DND-41 (cell line): ENCODE measurements at regions not wholly inside any gene's neighbourhood (a gene's known extent, or its start where the extent isn't known, plus 50 kb on each side); places are given as distances from the start of the nearest gene placed in this dataset.
"Not testable (repeated sequence)": the region's sequence is repeated elsewhere in the genome, so short reads cannot be mapped to it uniquely, and the experiment has no call there.

Experiments
- ATAC-seq: fragments of 200-7000 bp; cut with Tn5 transposase; 3 replicates; pipeline ENCODE4 v1.9.1; 2021; ENCODE audit warnings: low read depth; ENCODE audit not compliant: insufficient read depth
- DNase-seq: peaks from one replicate; pipeline ENCODE4 v3.0.0-alpha.2; 2020
- H2AFZ ChIP-seq: 2 replicates; pipeline ENCODE4 v1.6.0; 2012; ENCODE audit warnings: low read depth, low read length
- H3K27ac ChIP-seq: 2 replicates; pipeline ENCODE4 v1.5.1; 2012; ENCODE audit warnings: low read length, inconsistent platforms
- H3K27me3 ChIP-seq: fragments of 200-600 bp; sonication (generic); 2 replicates; pipeline ENCODE4 v1.6.0; 2012; ENCODE audit warnings: low read length, mild to moderate bottlenecking, inconsistent platforms; ENCODE audit not compliant: insufficient read depth, poor library complexity
- H3K36me3 ChIP-seq: 2 replicates; pipeline ENCODE4 v1.5.1; 2012; ENCODE audit warnings: low read length, inconsistent platforms; ENCODE audit not compliant: insufficient read depth
- H3K4me1 ChIP-seq: 2 replicates; pipeline ENCODE4 v1.5.1; 2012; ENCODE audit warnings: mild to moderate bottlenecking, low read length; ENCODE audit not compliant: insufficient read depth
- H3K4me2 ChIP-seq: 2 replicates; pipeline ENCODE4 v1.6.0; 2012; ENCODE audit warnings: mild to moderate bottlenecking, moderate library complexity, low read length, inconsistent platforms; ENCODE audit not compliant: insufficient read depth
- H3K4me3 ChIP-seq, 2 experiments: fragments of 200-600 bp in 1 of 2; shearing (Covaris generic) in 1 of 2; 2 replicates each; pipeline ENCODE4 v1.5.1; 2012 to 2016; ENCODE audit warnings: inconsistent platforms in 2 of 2, low read length in 2 of 2, mild to moderate bottlenecking in 2 of 2, low read depth in 1 of 2, moderate library complexity in 1 of 2
- H3K79me2 ChIP-seq: 2 replicates; pipeline ENCODE4 v1.6.0; 2012; ENCODE audit warnings: low read length, inconsistent platforms; ENCODE audit not compliant: insufficient read depth
- H3K9ac ChIP-seq: 2 replicates; pipeline ENCODE4 v1.6.0; 2012; ENCODE audit warnings: low read depth, mild to moderate bottlenecking, inconsistent platforms, low read length, moderate library complexity
- H3K9me3 ChIP-seq: 2 replicates; pipeline ENCODE4 v1.5.1; 2012; ENCODE audit warnings: low read length, moderate library complexity, mild to moderate bottlenecking, inconsistent platforms; ENCODE audit not compliant: insufficient read depth, severe bottlenecking
- H4K20me1 ChIP-seq: 2 replicates; pipeline ENCODE4 v1.6.0; 2012; ENCODE audit warnings: low read length; ENCODE audit not compliant: insufficient read depth
- EZH2 ChIP-seq: IDR thresholded peaks from 3 replicates; pipeline ENCODE4 v1.6.1; 2012; ENCODE audit warnings: borderline replicate concordance, low read depth, mild to moderate bottlenecking, moderate library complexity, low read length, inconsistent platforms; ENCODE audit not compliant: severe bottlenecking
- TF ChIP-seq, protein P1 (sequence below): IDR thresholded peaks from 2 replicates; pipeline ENCODE4 v1.5.1; 2012; ENCODE audit warnings: borderline replicate concordance, low read length, moderate library complexity, mild to moderate bottlenecking; ENCODE audit not compliant: poor library complexity, severe bottlenecking; ENCODE audit errors: extremely low read depth

DNA sequence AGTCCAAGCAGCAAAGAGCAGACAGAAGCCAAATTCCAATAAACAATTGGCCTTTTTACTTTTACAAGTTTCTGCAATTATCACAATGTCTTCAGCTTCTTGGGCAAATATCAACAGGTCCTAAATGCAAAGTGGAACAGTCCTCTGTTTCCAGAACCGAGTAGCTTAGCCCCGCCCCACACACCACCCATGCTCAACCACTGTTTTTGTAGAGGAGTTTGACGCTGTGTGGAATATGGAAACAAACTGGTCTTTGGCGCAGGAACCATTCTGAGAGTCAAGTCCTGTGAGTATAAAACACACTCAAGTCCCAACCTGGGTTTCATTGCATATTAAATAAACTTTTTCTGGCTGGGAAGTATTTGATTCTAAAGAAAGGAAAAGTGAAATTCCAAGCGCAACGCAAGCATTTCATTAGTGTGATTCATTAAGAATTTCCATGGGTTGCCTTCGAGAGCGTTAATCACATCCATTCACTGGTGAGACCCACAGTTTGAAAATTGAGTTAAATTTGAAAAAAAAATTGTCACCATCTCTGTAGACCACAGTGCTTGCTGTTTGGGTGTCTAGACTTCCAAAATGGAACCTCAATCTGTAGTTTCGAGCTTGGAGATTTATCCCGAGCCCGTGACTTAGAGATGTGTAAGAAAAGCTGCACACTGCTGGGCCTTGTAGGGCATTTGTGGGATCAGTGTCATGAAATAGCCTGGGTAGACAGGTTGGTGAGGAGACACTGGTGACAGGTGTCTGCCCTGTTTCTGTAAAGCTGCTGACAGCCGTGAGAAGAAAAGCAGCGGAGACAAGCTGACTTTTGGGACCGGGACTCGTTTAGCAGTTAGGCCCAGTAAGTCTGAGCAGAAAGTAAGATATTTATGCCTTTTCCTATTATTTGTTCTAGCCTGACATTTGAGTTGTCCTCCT, 96.1 kb downstream of the DAD1 start:
- ATAC-seq, result no peak
- H3K27me3 ChIP-seq, result peaks cover 47% of the 10 kb centered on the region
- no peak for TF ChIP-seq EZH2
- TF ChIP-seq, protein P1, sequence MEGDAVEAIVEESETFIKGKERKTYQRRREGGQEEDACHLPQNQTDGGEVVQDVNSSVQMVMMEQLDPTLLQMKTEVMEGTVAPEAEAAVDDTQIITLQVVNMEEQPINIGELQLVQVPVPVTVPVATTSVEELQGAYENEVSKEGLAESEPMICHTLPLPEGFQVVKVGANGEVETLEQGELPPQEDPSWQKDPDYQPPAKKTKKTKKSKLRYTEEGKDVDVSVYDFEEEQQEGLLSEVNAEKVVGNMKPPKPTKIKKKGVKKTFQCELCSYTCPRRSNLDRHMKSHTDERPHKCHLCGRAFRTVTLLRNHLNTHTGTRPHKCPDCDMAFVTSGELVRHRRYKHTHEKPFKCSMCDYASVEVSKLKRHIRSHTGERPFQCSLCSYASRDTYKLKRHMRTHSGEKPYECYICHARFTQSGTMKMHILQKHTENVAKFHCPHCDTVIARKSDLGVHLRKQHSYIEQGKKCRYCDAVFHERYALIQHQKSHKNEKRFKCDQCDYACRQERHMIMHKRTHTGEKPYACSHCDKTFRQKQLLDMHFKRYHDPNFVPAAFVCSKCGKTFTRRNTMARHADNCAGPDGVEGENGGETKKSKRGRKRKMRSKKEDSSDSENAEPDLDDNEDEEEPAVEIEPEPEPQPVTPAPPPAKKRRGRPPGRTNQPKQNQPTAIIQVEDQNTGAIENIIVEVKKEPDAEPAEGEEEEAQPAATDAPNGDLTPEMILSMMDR, result no peak
- H3K27ac ChIP-seq, result no peak overlapping the region
- H3K9me3 ChIP-seq, result no peaks in the 10 kb centered on the region
- no peaks in the 10 kb centered on the region for H3K79me2 ChIP-seq
- H4K20me1 ChIP-seq, result no peaks in the 10 kb centered on the region
- no peak overlapping the region for H3K4me3 ChIP-seq
- H3K9ac ChIP-seq, result no peak overlapping the region
- no peaks in the 10 kb centered on the region for H3K4me1 ChIP-seq
- no peaks in the 10 kb centered on the region for H3K36me3 ChIP-seq
- no peak for DNase-seq
- H2AFZ ChIP-seq, result no peak overlapping the region
- no peak overlapping the region for H3K4me2 ChIP-seq

DNA sequence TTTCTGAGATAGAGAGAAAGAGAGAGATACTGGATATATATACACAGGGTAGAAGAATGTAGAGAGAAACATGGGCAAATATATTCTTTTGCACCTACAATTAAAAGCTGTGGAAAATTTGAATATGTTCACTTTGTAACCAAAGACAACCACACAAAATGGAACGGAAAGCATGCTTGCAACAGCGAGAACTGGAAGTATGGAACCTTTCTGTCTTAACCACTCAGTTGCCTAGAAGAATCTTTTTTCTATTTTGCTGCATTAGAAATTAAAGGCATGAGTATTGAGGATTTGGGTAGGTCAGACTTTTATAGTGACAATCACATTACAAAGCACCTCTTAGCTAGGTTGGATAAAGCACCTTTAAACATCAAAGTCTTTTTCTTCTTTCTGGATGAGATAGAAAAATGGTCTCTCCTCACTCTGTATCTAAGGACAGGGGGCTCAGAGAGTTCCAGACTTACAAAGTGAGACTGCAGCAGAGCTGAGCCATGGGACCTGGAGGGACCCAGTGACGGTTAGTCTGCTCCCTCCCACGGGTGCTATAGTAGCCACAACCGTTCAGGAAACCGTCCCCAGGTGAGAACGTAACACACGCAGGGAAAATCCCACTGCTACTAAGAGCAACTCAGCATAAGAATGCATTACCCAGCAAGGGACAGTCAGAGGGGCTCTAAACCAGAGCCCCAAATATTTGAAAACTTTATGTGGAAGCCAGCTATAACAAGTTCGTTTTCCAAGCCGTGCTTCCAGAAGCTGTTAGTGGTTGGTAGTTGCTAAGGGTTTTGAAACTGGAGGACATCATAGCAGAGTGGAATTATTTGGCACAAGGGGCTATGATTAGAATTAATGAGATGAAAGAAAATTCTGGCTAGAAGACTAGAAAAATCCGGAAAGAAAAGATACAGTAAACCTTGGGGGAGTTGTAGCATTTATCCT, 97.1 kb downstream of the DAD1 start:
- Histone ChIP-seq H3K27me3 (peaks cover 51% of the 10 kb centered on the region), H2AFZ (no peak overlapping the region), H3K9ac (no peak overlapping the region), H4K20me1 (no peaks in the 10 kb centered on the region), H3K9me3 (no peaks in the 10 kb centered on the region), H3K79me2 (no peaks in the 10 kb centered on the region), H3K27ac (no peak overlapping the region), H3K4me3 (no peak overlapping the region), H3K4me1 (no peaks in the 10 kb centered on the region), H3K4me2 (no peak overlapping the region), H3K36me3 (no peaks in the 10 kb centered on the region)
- DNase-seq (no peak), ATAC-seq (no peak)
- TF ChIP-seq EZH2, result no peak
- TF ChIP-seq, protein P1, result no peak

DNA sequence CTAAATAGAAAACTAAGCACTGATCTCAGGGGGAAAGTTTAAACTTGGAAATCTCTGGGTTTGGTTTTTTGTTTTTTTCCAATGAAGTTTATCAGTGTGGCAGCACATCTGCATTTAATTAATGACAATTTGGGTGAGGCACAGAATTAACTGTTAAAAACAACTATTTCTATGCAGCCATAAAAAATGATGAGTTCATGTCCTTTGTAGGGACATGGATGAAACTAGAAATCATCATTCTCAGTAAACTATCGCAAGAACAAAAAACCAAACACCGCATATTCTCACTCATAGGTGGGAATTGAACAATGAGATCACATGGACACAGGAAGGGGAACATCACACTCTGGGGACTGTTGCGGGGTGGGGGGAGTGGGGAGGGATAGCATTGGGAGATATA, 98.0 kb downstream of the DAD1 start:
- H4K20me1 ChIP-seq, H3K4me3 ChIP-seq, H2AFZ ChIP-seq, H3K36me3 ChIP-seq, H3K9ac ChIP-seq, H3K4me2 ChIP-seq, H3K79me2 ChIP-seq, H3K4me1 ChIP-seq, H3K9me3 ChIP-seq, DNase-seq, ATAC-seq, H3K27ac ChIP-seq: not testable (repeated sequence)
- peaks cover 54% of the 10 kb centered on the region for H3K27me3 ChIP-seq
